Left colon (tissue), 2 donors: ENCODE measurements at regions not wholly inside any gene's neighbourhood (a gene's known extent, or its start where the extent isn't known, plus 50 kb on each side); places are given as distances from the start of the nearest gene placed in this dataset.

Source experiments
- ATAC-seq: fragments of 200-7000 bp; cut with Tn5 transposase; one replicate; pipeline ENCODE4 v1.9.1; 2020; ENCODE audit warnings: mild to moderate bottlenecking, moderate library complexity
- DNase-seq, 2 donors: peaks; one replicate each; pipeline ENCODE4 v3.0.0-alpha.2; 2020
- intact Hi-C, 2 donors: fragments of 100-400 bp; cut with DNase I in 1 of 2; cut with micrococcal nuclease in 1 of 2; formaldehyde crosslinking; loops; one replicate each; pipeline versions ENCODE4 v1.11.2 to v1.14.0; 2022; cut with DNase I, micrococcal nuclease
- donor health status: DM: no; HTN: no; CAD: no.
- donor health status: DM: yes; HTN: yes; CAD: no.

DNA sequence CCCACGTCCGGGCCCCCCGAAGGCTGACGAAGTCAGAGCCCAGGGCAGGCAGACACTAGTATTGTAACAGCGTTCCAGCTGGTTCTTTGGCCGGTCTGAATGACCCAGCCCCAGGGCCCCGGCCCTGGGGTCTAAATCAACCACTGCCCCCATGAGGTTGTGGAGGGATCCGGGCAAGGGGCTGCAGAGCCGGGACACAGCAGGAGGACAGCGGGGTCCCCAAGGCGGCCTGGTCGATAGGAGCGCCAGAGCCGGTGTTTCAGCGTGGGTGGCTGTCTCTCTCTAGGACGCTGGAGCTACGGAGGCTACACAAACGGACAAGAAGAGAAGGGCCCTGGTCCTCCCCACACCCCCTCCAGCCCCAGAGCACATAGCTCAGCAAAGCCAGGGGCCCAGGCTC, 101.8 kb downstream of the RBFOX3 start:
- DNase-seq (no peak), ATAC-seq (no peak)
- intact Hi-C loops = no loop called here

DNA sequence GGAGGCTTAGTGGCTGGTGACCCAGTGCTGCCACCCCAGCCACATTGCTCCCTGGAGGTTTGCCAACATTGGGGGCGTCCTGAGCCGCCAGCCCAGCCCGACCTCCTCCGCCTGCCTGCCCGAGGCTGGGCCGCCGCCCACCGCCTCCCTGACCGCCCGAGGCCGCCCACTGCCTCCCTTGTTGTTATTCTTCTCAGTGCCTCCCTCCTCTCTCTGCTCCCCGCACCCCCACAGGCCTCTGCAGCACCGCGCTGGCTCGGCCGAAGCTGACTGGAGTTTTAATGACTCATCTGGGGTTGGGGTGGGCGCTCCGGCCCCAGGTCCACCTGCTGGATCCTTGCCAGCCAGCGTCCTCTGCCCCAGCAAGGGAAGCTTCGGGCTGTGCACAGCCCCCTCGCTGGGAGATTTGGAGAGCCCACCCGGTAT, 102.5 kb downstream of the RBFOX3 start:
- DNase-seq (no peak), ATAC-seq (no peak)
- intact Hi-C loops = no loop called here

DNA sequence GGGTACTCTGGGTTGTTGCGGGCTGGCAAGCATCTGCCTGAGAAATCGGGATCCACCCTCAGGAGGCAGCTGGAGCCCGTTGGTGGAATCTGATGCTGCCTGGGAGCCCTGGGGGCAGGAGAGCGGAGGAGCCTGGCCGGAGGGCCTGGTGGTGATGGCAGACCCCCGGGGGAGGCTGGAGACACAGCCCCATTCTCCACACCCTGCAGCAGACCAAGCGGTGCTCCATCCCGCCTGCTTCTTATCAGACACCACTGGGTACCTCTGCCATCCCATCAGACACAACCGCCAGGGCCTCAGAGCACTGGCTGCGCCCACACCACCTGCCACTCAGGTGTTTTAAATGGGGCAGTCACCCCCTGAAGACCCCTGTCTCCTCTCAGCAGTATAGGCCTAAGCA, 103.9 kb downstream of the RBFOX3 start:
- no peak for DNase-seq
- intact Hi-C loops = no loop called here
- no peak for ATAC-seq

DNA sequence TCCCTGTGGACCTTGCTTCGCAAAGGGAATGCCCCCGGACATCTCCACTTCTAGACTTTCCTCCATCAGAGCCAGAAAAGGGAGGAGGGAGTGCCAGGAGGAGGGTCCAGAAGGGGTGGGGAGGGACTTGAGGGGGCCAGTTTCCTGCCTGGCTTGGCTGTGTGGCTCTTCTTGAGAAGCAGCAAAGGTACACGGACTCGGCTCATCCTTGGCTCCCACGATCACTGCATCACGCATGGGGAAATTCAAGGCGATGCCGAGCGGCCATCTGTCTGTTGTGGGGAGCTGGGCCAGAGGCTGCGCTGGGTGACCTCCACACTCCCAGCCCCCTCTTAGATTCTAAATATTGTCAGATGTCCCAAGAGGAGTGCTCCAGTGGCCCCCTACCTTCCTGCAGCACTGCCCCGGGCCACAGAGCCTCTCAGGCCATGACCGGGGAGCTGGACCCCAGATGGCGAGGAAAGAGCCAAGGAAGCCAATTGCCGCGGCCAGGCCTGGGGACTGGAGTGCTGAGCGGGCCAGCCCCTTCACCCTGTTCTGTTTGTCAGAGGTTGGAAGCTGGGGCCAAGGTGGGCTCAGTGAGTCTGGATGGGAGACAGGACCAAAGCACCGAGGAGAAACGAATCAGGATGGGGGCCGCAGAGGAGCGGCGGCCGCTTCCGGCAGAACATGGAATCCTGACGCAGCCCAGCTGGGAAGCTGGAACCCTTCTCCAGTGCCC, 104.5 kb downstream of the RBFOX3 start:
- intact Hi-C loops = no loop called here
- no peak for ATAC-seq
- no peak for DNase-seq

DNA sequence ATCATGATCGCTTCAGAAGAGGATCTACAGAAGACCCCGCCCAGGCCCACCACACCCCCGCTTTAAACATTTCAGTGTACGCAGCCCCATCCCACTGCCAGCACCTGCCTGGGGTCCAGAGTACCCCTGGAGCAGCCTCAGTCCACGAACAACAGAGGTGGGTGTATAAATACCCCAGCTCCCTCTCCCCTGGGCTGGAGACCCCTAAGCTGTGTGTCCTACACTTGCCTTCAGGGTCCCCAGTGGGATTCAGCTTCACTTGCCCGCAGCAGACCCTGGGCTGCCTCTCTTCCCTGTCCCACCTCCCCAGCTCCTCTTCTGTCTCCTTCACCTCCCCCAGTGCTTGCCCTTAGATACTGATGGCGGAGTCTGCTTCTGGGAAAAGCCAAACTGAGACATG, 105.7 kb downstream of the RBFOX3 start:
- intact Hi-C loops = no loop called here
- ATAC-seq (no peak), DNase-seq (no peak)

DNA sequence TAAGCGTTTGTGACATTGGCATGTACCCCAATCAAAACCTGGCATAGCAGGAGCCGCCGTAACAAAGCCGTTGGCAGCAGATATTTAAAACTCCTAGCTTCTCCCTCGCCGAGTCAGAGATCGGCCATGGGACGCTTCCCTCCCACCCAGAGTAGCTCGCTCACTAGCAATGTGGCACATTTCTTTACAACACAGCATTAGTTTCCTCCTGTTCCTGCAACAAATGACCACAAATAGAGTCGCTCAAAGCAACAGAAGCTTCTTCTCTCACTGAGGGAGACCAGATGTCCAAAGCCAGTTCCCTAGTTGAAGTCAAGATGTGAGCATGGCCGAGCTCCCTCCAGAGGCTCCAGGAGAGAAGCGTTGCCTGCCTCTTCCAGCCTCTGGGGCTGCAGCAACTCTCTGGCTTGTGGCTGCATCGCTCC, 106.7 kb downstream of the RBFOX3 start:
- ATAC-seq = no peak
- intact Hi-C loops = no loop called here
- no peak for DNase-seq

DNA sequence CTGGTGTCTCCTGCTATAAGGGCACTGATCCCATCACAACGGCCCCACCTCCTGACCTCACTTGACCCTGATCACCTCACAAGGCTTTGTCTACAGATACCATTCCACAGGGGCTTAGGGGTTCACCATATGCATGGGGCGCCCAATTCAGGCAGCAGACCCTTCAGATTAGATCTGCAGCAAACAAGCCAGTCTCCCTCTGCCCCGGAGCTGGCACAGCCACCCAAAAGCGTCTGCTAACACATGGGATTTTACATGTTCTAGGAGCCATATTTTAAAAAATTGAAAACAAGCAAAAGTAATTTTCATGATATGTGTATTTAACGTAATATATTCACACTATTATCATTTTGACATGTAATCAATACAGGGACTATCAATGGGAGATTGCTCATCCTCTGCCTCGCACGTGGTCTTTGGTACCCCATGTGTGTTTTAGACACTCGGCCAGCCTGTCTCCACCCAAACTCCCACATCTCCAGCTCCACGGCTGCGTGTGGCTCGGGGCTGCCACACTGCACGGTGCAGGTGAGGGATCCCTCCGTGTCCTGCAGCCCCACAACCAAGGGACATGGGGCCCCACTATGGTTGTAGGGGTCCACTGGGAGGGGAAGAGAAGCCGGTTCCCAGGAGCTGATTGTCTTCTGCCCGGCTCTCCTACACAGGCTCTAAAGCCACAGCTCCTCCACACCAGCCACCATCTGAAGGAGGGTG, 107.6 kb downstream of the RBFOX3 start:
- intact Hi-C loops = no loop called here
- DNase-seq = no peak

DNA sequence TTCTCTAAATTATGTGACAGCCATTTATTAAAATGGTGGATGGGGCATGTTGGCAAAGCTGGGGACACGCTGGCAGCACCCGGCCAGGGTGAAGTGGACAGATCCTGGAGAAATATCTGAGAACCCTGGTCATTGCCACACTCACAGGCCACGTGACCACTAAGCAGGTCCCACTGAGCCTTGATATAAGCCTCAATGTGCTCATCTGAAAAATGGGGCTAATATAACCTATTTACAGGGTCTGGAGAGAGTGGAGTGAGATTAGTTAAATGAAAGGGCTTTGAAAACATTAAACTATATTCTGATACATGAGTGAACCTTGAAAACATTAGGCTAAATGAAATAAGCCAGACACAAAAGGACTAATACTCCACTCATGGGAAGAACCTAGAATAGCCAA, 108.9 kb downstream of the RBFOX3 start:
- DNase-seq (no peak), ATAC-seq (no peak)
- intact Hi-C loops = no loop called here

More for the DNA sequence above, 107.6 kb downstream of the RBFOX3 start:
- no peak for ATAC-seq

DNA sequence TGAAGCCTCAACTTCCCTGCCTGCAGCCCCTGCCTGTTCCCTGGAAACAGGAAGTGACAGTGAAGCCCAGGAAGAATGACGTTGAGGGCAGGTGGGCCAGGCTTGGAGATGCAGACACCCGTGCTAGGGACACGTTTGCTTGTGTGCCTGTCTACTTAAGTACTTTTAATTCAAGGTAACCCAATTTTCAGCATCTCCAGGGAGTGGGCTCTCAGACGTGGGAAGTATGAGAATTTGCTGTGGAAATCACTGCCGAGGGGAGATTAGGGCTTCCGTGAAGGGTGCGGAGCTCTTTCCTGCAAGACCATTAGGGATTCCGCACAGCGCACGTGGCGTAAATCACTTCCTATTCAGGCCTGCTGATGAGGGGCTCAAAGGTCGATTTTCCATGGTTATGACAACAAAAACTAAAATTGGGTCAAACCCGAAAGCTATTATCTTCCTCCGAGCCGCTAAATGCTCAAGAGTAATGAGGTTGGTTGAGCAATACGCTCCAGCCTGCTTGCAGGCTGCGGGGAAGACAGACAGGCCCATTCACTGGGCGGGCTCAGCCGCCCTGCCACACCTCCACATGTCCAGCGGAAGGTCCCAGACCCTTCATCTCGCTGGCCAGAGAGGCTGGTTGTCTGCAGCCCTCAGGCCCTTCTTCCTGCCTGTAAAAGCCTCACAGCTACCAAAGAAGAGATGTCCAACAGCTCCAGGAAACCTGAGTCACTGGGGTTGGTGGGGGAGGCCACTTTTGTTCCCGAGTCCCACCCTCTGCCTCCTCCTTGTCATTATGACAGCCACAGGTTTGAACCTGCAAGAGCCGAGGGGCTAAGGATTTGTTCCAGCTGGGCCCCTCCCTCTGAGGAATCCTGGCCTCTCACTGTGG, 109.9 kb downstream of the RBFOX3 start:
- no peak for DNase-seq
- intact Hi-C loops = no loop called here
- peak; percentile 58 for ATAC-seq

DNA sequence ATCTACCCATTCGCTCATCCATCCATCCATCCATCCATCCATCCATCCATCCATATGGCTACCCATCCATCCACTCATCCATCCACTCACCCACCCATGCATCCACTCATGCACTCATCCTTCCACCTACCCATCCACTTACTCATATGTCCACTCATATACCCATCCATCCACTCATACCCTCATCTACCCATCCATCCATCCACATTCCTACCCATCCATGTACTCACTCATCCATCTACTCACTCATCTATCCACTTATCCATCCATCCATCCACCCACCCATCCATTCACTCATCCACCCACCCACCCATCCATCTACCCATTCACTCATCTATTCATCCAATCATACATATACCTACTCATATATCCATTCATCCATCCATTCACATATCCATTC, 112.0 kb downstream of the RBFOX3 start:
- intact Hi-C loops = no loop called here
- ATAC-seq = no peak

DNA sequence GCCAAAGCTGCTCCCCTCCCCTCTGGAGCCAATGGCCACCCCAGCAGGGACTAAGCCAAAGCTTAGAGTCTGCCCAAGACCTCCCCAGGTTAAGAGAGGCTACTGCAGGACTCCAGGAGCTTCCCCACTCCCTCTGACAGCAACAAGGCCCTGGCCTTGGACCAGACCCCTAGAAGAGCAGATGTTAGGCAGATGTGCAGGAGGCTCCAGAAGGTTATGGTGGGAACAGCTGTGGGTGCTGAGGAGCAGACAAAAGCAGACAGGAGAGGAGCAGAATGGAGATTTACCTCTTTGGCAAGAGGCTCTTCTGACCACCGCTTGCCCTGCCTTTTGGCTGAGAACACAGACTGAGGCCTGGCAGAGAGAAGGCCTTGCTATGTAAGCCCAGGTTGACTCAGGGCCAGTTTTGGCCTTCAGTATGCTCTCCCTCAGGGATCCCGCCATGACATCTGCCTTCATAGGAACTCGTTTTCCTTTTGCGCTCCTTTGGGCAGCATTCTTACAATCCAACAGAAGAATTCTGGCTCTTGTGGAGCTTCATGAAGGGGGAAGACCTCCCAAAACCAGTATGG, 113.0 kb downstream of the RBFOX3 start:
- no peak for ATAC-seq
- DNase-seq = no peak
- intact Hi-C loops = no loop called here

More for the DNA sequence above, 112.0 kb downstream of the RBFOX3 start:
- DNase-seq = no peak

DNA sequence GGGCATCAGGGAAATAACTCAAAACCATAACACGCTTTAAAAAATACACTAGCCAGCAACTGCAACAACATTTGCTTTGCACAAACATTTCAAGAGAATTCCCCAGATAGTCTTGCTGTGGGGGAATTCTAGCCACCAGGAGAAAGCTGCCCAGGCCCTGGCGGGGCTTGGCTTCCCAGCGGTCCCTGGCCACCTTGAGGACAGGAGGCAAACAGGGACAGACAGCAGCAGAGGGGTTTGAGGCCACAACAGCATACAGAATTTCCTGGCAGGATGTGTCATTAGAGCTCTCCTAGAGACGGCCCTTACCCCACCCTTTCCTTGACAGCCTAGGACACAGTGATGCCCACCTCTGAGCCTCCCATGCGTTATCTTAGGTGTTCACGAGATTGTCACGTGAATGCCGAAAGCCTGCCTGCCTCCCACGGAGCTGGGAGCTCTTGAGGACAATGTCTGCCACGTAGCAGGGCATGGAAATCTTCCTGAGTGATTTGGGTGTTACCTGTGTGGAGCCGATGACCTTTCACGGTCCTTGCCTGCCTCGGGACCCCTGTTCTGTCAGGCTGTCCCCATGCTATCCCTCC, 114.3 kb downstream of the RBFOX3 start:
- ATAC-seq (no peak), DNase-seq (no peak)
- intact Hi-C loops = no loop called here

DNA sequence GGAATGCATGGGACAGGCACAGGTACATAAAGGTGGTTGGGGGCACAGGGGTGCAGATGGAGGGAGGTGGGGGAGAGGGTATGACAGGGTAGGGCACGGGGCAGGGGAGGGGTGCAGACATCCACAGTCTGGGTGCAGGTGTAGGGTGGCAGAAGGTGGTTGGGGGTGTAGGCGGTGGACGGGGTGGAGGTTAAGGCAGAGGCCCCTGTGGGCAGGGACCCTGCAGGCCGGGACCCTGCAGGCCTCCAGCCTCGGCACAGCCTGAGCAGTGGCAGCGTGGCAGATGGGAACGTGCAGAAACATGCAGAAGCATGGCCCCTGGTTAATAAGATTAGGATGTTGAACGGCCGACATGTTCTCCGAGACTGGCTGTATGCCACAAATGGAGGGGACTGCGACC, 115.2 kb downstream of the RBFOX3 start:
- ATAC-seq = no peak
- no peak for DNase-seq
- intact Hi-C loops = no loop called here

DNA sequence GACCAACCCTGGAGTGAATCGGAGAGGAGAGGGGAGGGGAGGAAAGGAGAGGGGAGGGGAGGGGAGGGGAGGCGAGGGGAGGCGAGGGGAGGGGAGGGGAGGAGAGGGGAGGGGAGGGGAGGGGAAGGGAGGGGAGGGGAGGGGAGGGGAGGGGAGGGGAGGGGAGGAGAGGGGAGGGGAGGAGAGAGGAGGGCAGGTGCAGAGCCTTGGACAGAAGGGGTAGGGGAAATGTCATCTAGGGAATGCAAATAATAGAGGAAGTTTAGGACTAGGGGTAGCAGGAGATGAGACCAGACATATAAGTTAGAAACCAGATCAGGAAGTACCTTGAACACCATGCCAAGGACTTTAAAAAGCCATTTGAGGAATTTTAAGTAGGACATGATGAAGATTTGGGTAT, 119.8 kb downstream of the RBFOX3 start:
- DNase-seq (no peak), ATAC-seq (no peak)
- intact Hi-C loops = no loop called here

DNA sequence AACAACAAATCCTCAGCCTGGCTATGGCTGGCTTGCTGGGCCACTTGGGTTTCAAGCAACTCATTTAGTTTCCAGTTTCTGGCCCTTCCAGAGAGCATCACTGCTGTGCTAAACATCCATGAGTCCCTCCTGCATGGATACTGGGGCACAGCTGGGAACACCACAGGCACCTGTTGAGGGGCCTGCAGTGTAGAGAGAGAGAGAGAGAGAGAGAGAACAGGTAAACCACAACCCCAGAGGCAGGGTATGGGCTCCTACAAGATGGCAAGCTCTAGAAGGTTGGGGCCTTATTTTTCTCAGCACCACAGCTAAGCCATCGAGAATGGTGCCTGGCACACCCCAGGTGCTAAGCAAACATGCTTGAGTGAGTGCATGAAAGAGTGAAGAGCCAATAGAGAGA, 120.3 kb downstream of the RBFOX3 start:
- intact Hi-C loops = no loop called here
- no peak for DNase-seq
- ATAC-seq = no peak

DNA sequence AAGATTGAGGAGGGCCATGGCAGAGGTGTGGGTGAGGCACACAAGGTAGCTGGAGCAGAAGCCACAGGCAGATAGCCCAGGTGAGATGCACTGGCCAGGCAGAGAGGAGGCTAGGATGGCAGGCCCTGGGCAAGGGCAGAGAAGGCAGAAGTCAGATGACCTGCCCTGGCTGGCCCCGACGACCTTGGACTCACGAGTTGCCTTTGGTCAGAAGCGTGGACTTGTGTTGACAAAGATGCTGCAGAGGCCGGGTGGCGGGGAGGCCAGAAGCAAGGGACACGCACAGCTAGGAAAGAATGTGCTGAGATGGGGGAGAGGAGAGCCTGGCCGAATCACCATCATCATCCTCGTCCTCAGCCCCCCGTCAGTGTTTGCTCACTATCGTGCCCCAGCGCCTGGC, 123.7 kb downstream of the RBFOX3 start:
- no peak for DNase-seq
- ATAC-seq = no peak
- intact Hi-C loops = no loop called here

DNA sequence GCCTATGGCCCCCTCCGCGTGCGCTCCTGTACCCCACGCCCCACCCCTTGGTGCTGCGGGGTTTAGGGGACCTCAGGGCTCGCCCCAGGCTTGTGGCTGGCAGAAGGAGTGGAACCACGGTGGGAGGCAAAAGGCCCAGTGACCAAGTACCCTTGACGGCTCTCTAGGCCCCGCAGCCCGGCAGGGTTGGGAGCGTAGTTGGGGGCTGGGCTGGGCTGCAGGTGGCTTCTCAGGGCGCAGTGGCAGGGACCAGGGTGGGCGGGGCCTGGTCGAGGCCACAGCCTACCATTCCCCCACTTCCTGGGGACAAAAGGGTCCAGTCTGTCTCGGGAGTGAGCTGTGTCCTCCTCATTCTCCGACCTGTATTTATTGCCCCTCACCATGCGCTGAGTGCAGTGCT, 124.9 kb downstream of the RBFOX3 start:
- ATAC-seq (no peak), DNase-seq (no peak)
- intact Hi-C loops = no loop called here

DNA sequence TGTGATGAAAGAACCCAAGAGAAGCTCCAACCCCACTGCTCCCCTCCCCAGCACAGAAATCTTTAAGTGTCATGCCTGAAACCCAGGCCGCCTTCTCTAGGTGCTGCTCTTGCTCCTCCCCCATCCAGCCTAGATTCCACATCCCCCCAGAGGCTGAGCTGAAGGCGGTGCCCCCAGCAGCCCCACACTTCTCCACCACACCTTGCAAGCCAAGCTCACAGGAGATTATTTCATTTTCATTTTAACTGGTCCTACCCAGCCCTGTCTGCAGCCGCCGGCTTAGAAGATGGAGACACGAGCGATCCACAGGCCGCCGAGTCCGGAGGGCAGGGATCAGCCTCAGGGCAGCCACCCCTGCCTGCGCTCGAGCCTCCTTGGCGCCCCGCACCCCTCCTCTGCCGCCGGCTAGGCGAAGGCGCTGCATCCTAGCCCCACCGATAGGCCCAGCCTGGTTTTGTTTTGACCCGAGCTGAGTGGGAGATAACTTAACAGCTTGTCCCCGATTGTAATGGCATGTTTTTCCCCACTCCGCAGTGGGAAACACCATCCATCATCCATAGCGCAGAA, 125.3 kb downstream of the RBFOX3 start:
- no peak for ATAC-seq
- intact Hi-C loops = no loop called here

More for the DNA sequence above, 125.3 kb downstream of the RBFOX3 start:
- no peak for DNase-seq
